Prostate gland (tissue), 2 donors: ENCODE measurements at regions not wholly inside any gene's neighbourhood (a gene's known extent, or its start where the extent isn't known, plus 50 kb on each side); places are given as distances from the start of the nearest gene placed in this dataset.

Source experiments
- POLR2A ChIP-seq: fragments of 450-650 bp; IDR thresholded peaks from one replicate; pipeline ENCODE4 v1.6.1; 2016; ENCODE audit warnings: antibody characterized with exemption, mild to moderate bottlenecking
- POLR2AphosphoS5 ChIP-seq: sonication (generic); formaldehyde crosslinking; IDR thresholded peaks from one replicate; pipeline ENCODE4 v1.6.1; 2017; ENCODE audit warnings: antibody characterized with exemption
- TF ChIP-seq, protein P1 (sequence below), 4 experiments: fragments of 200-600 bp in 2 of 4; fragments of 450-650 bp in 2 of 4; sonication (generic) in 2 of 4; IDR thresholded peaks; 1 replicate in 3 of 4; 2 replicates in 1 of 4; pipeline ENCODE4 v1.5.1; 2016 to 2019; ENCODE audit warnings: antibody characterized with exemption in 4 of 4, mild to moderate bottlenecking in 2 of 4, moderate library complexity in 2 of 4

GRCh38 chr15:62957130-62957529 lies 85.4 kb upstream of the TPM1 start:
- TF ChIP-seq POLR2A (no peak), POLR2AphosphoS5 (no peak)
- TF ChIP-seq, protein P1, sequence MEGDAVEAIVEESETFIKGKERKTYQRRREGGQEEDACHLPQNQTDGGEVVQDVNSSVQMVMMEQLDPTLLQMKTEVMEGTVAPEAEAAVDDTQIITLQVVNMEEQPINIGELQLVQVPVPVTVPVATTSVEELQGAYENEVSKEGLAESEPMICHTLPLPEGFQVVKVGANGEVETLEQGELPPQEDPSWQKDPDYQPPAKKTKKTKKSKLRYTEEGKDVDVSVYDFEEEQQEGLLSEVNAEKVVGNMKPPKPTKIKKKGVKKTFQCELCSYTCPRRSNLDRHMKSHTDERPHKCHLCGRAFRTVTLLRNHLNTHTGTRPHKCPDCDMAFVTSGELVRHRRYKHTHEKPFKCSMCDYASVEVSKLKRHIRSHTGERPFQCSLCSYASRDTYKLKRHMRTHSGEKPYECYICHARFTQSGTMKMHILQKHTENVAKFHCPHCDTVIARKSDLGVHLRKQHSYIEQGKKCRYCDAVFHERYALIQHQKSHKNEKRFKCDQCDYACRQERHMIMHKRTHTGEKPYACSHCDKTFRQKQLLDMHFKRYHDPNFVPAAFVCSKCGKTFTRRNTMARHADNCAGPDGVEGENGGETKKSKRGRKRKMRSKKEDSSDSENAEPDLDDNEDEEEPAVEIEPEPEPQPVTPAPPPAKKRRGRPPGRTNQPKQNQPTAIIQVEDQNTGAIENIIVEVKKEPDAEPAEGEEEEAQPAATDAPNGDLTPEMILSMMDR (IDR thresholded peaks at IDR 0.05), result no peak
